ENCODE measurements at regions not wholly inside any gene's neighbourhood (a gene's known extent, or its start where the extent isn't known, plus 50 kb on each side); places are given as distances from the start of the nearest gene placed in this dataset.

DNA sequence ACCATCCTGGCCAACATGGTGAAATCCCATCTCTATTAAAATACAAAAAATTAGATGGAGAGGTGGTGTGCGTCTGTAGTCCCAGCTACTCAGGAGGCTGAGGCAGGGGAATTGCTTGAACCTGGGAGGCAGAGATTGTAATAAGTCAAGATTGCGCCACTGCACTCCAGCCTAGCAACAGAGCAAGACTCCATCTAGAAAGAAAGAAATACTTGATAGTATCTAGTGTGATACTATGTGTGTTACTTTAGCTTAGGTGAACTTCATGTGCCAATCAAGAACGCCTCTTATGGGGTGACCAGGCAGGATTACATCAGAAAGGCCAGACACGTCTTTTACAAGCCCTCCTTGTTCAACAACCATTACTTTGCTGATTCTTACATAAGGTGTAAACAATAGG, 107.1 kb downstream of the TMEM170B start:
- Histone ChIP-seq H3K36me3 (ENCODE audit: control insufficient read depth, insufficient read depth, low read length) (no peaks in the 10 kb centered on the region), H3K4me3 (ENCODE audit: low read depth in 2 of 2, low read length in 2 of 2) (no peak overlapping the region), H3K27ac (ENCODE audit: low read length) (no peak overlapping the region), H3K9me3 (ENCODE audit: control insufficient read depth, insufficient read depth, low read depth, low read length) (no peaks in the 10 kb centered on the region), H3K27me3 (ENCODE audit: control insufficient read depth, insufficient read depth, low read length) (no peaks in the 10 kb centered on the region), H3K4me1 (ENCODE audit: control insufficient read depth, insufficient read depth, low read length) (no peaks in the 10 kb centered on the region)
- intact Hi-C loops (cut with micrococcal nuclease; ENCODE audit: unreplicated experiment) (no loop called here), in situ Hi-C loops (cut with HindIII; ENCODE audit: low pct_unique_long_range_greater_than_20kb, low sequenced_read_pairs) (no loop called here)
- BruUV-seq (replicated peaks), result no TSS peak
- TF ChIP-seq, protein P1, sequence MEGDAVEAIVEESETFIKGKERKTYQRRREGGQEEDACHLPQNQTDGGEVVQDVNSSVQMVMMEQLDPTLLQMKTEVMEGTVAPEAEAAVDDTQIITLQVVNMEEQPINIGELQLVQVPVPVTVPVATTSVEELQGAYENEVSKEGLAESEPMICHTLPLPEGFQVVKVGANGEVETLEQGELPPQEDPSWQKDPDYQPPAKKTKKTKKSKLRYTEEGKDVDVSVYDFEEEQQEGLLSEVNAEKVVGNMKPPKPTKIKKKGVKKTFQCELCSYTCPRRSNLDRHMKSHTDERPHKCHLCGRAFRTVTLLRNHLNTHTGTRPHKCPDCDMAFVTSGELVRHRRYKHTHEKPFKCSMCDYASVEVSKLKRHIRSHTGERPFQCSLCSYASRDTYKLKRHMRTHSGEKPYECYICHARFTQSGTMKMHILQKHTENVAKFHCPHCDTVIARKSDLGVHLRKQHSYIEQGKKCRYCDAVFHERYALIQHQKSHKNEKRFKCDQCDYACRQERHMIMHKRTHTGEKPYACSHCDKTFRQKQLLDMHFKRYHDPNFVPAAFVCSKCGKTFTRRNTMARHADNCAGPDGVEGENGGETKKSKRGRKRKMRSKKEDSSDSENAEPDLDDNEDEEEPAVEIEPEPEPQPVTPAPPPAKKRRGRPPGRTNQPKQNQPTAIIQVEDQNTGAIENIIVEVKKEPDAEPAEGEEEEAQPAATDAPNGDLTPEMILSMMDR (IDR thresholded peaks at IDR 0.05), result no peak
- TF ChIP-seq SIN3A (IDR thresholded peaks at IDR 0.05; ENCODE audit: borderline replicate concordance, insufficient read depth, low read depth, low read length) (no peak), TCF7L2 (IDR thresholded peaks at IDR 0.05; ENCODE audit: low read depth, low read length) (no peak), POLR2AphosphoS5 (IDR thresholded peaks at IDR 0.05; ENCODE audit: low read depth, low read length) (no peak)
- TF ChIP-seq, protein P2, sequence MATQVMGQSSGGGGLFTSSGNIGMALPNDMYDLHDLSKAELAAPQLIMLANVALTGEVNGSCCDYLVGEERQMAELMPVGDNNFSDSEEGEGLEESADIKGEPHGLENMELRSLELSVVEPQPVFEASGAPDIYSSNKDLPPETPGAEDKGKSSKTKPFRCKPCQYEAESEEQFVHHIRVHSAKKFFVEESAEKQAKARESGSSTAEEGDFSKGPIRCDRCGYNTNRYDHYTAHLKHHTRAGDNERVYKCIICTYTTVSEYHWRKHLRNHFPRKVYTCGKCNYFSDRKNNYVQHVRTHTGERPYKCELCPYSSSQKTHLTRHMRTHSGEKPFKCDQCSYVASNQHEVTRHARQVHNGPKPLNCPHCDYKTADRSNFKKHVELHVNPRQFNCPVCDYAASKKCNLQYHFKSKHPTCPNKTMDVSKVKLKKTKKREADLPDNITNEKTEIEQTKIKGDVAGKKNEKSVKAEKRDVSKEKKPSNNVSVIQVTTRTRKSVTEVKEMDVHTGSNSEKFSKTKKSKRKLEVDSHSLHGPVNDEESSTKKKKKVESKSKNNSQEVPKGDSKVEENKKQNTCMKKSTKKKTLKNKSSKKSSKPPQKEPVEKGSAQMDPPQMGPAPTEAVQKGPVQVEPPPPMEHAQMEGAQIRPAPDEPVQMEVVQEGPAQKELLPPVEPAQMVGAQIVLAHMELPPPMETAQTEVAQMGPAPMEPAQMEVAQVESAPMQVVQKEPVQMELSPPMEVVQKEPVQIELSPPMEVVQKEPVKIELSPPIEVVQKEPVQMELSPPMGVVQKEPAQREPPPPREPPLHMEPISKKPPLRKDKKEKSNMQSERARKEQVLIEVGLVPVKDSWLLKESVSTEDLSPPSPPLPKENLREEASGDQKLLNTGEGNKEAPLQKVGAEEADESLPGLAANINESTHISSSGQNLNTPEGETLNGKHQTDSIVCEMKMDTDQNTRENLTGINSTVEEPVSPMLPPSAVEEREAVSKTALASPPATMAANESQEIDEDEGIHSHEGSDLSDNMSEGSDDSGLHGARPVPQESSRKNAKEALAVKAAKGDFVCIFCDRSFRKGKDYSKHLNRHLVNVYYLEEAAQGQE (IDR thresholded peaks at IDR 0.05; ENCODE audit: insufficient read depth in 1 of 2, low read depth in 2 of 2, low read length in 1 of 2), result no peak
- DNase-seq (ENCODE audit: low read depth, low spot score), result no peak
- CTCF ChIA-PET, result no interaction called here
- ATAC-seq, result no peak
- POLR2A ChIA-PET, result interaction anchor here (0.7 kb wide), 1 partner anchor 10 kb away, joined by 3 read pairs; no protein-coding TSS in a partner anchor

GRCh38 chr6:11645016-11645415, 107.5 kb downstream of the TMEM170B start:
- BruUV-seq (replicated peaks), result no TSS peak

More at GRCh38 chr6:11645016-11645415, 107.5 kb downstream of the TMEM170B start:
- ChIA-PET CTCF (no interaction called here), POLR2A (interaction anchor here (0.7 kb wide), 1 partner anchor 10 kb away, joined by 3 read pairs; no protein-coding TSS in a partner anchor)
- no peaks in the 10 kb centered on the region for H3K9me3 ChIP-seq (ENCODE audit: control insufficient read depth, insufficient read depth, low read depth, low read length)
- ATAC-seq (no peak), DNase-seq (ENCODE audit: low read depth, low spot score) (no peak)
- H3K4me3 ChIP-seq (ENCODE audit: low read depth in 2 of 2, low read length in 2 of 2), result no peak overlapping the region
- intact Hi-C loops (cut with micrococcal nuclease; ENCODE audit: unreplicated experiment), result no loop called here
- TF ChIP-seq, protein P2 (IDR thresholded peaks at IDR 0.05; ENCODE audit: insufficient read depth in 1 of 2, low read depth in 2 of 2, low read length in 1 of 2), result no peak
- TF ChIP-seq SIN3A (IDR thresholded peaks at IDR 0.05; ENCODE audit: borderline replicate concordance, insufficient read depth, low read depth, low read length), result no peak
- TF ChIP-seq, protein P1 (IDR thresholded peaks at IDR 0.05), result no peak
- no peak for TF ChIP-seq POLR2AphosphoS5 (IDR thresholded peaks at IDR 0.05; ENCODE audit: low read depth, low read length)
- TF ChIP-seq TCF7L2 (IDR thresholded peaks at IDR 0.05; ENCODE audit: low read depth, low read length), result no peak
- no peaks in the 10 kb centered on the region for H3K4me1 ChIP-seq (ENCODE audit: control insufficient read depth, insufficient read depth, low read length)
- no peak overlapping the region for H3K27ac ChIP-seq (ENCODE audit: low read length)
- H3K27me3 ChIP-seq (ENCODE audit: control insufficient read depth, insufficient read depth, low read length), result no peaks in the 10 kb centered on the region
- in situ Hi-C loops (cut with HindIII; ENCODE audit: low pct_unique_long_range_greater_than_20kb, low sequenced_read_pairs), result no loop called here
- no peaks in the 10 kb centered on the region for H3K36me3 ChIP-seq (ENCODE audit: control insufficient read depth, insufficient read depth, low read length)
